Activated CD4-positive, alpha-beta T cell treated with anti-CD3 and anti-CD28 coated beads, Interleukin-2, amount 10 ng/mL, durations not matched to agents 7 days and 5 days (primary cell): ENCODE measurements at regions not wholly inside any gene's neighbourhood (a gene's known extent, or its start where the extent isn't known, plus 50 kb on each side); places are given as distances from the start of the nearest gene placed in this dataset.

Experiments
- CTCF ChIA-PET: fragments of 350-600 bp; sonication (Branson Sonifier 250); formaldehyde crosslinking; loops from one replicate; lab custom pipeline; 2021; ENCODE audit warnings: antibody characterized with exemption; lab: Charles Lee
- POLR2A ChIA-PET: fragments of 350-600 bp; sonication (Branson Sonifier 250); formaldehyde crosslinking; loops from one replicate; lab custom pipeline; 2021; ENCODE audit warnings: antibody characterized with exemption; lab: Charles Lee
- DNase-seq: peaks from one replicate; pipeline ENCODE4 v3.0.0-alpha.2; 2020
- H3K27ac Mint-ChIP-seq: one replicate; pipeline ENCODE4 v1.8.0; 2021; ENCODE audit warnings: mild to moderate bottlenecking, moderate library complexity, mixed read lengths
- H3K27me3 Mint-ChIP-seq: one replicate; pipeline ENCODE4 v1.8.0; 2021; ENCODE audit warnings: mixed read lengths
- H3K36me3 Mint-ChIP-seq: one replicate; pipeline ENCODE4 v1.8.0; 2021; ENCODE audit warnings: low read depth, mixed read lengths
- H3K4me1 Mint-ChIP-seq: one replicate; pipeline ENCODE4 v1.8.0; 2021; ENCODE audit warnings: mixed read lengths
- H3K4me3 Mint-ChIP-seq: one replicate; pipeline ENCODE4 v1.8.0; 2021; ENCODE audit warnings: mild to moderate bottlenecking, moderate library complexity, mixed read lengths
- H3K9me3 Mint-ChIP-seq: one replicate; pipeline ENCODE4 v1.8.0; 2021; ENCODE audit warnings: mixed read lengths

DNA sequence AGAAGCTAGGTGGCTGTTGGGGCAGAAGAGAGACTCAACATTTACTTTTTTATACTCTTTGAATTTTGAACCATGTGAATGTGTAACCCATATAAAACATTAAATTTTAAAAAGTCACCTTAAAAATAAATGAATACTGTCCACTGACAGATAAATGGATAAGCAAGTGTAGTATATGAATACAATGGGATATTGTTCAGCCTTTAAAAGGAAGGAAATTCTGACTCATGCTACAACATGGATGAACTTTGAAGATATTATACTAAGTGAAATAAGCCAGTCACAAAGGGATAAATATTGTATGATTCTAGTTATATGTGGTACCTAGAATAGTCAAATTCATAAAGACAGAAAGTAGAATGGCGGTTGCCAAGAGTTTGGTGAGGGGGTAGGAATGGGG lies 113.9 kb downstream of the TMEM174 start:
- Mint-ChIP-seq H3K36me3 (no peaks in the 10 kb centered on the region), H3K4me3 (no peak overlapping the region), H3K9me3 (peaks cover 8% of the 10 kb centered on the region), H3K4me1 (no peaks in the 10 kb centered on the region), H3K27ac (no peak overlapping the region), H3K27me3 (peaks cover 38% of the 10 kb centered on the region)
- CTCF ChIA-PET = no interaction called here
- POLR2A ChIA-PET = no interaction called here
- DNase-seq = no peak

GRCh38 chr5:73284985-73285384 lies 112.0 kb downstream of the TMEM174 start:
- no peak for DNase-seq
- ChIA-PET CTCF (interaction anchor here (1.3 kb wide), 1 partner anchor 19 kb away, joined by 4 read pairs; no protein-coding TSS in a partner anchor), POLR2A (interaction anchor here (0.7 kb wide), 1 partner anchor 29 kb away, joined by 3 read pairs; no protein-coding TSS in a partner anchor)
- Mint-ChIP-seq H3K27me3 (peaks cover 35% of the 10 kb centered on the region), H3K9me3 (peaks cover 8% of the 10 kb centered on the region), H3K36me3 (no peaks in the 10 kb centered on the region), H3K4me3 (no peak overlapping the region), H3K4me1 (no peaks in the 10 kb centered on the region), H3K27ac (no peak overlapping the region)

- Mint-ChIP-seq H3K4me1 (no peaks in the 10 kb centered on the region), H3K27ac (no peak overlapping the region), H3K36me3 (no peaks in the 10 kb centered on the region), H3K27me3 (peaks cover 31% of the 10 kb centered on the region), H3K9me3 (peaks cover 8% of the 10 kb centered on the region), H3K4me3 (no peak overlapping the region)
- POLR2A ChIA-PET = no interaction called here
- CTCF ChIA-PET = no interaction called here
- no peak for DNase-seq
Measured at GRCh38 chr5:73284220-73284795, 111.3 kb downstream of the TMEM174 start.

DNA sequence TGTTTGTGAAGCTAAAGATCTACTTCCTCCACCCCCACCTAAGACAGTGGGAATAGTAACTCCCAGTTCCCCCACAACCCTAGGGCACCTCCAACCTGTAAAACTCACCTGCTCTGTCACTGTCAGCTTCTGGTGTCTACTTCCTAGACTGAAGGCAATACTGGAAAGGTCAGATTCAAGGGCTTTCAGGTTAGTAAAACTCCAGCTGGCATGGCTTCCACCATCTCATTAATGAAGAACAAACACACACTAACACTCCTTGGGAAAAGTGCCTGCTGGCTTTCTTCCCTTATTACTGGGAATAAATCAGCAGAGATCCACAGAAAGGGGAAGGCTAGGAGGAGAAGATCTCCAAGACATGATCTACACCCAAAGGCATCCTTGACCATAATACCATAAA lies 109.9 kb downstream of the TMEM174 start:
- no peaks in the 10 kb centered on the region for H3K36me3 Mint-ChIP-seq
- H3K4me3 Mint-ChIP-seq = no peak overlapping the region
- no peak overlapping the region for H3K27ac Mint-ChIP-seq
- DNase-seq = no peak
- H3K27me3 Mint-ChIP-seq = peaks cover 28% of the 10 kb centered on the region
- H3K4me1 Mint-ChIP-seq = no peaks in the 10 kb centered on the region
- H3K9me3 Mint-ChIP-seq = peaks cover 5% of the 10 kb centered on the region
- ChIA-PET POLR2A (no interaction called here), CTCF (interaction anchor here (0.6 to 0.9 kb wide), 2 partner anchors 23 to 315 kb away, joined by 3 read pairs; no protein-coding TSS in a partner anchor)

- peaks cover 33% of the 10 kb centered on the region for H3K27me3 Mint-ChIP-seq
- H3K36me3 Mint-ChIP-seq = no peaks in the 10 kb centered on the region
- ChIA-PET POLR2A (no interaction called here), CTCF (interaction anchor here (0.9 kb wide), 1 partner anchor 24 kb away, joined by 3 read pairs; no protein-coding TSS in a partner anchor)
- H3K4me1 Mint-ChIP-seq = no peaks in the 10 kb centered on the region
- no peak overlapping the region for H3K4me3 Mint-ChIP-seq
- H3K27ac Mint-ChIP-seq = no peak overlapping the region
- no peak for DNase-seq
- peaks cover 3% of the 10 kb centered on the region for H3K9me3 Mint-ChIP-seq
Measured at GRCh38 chr5:73282383-73282782, 109.4 kb downstream of the TMEM174 start.

DNA sequence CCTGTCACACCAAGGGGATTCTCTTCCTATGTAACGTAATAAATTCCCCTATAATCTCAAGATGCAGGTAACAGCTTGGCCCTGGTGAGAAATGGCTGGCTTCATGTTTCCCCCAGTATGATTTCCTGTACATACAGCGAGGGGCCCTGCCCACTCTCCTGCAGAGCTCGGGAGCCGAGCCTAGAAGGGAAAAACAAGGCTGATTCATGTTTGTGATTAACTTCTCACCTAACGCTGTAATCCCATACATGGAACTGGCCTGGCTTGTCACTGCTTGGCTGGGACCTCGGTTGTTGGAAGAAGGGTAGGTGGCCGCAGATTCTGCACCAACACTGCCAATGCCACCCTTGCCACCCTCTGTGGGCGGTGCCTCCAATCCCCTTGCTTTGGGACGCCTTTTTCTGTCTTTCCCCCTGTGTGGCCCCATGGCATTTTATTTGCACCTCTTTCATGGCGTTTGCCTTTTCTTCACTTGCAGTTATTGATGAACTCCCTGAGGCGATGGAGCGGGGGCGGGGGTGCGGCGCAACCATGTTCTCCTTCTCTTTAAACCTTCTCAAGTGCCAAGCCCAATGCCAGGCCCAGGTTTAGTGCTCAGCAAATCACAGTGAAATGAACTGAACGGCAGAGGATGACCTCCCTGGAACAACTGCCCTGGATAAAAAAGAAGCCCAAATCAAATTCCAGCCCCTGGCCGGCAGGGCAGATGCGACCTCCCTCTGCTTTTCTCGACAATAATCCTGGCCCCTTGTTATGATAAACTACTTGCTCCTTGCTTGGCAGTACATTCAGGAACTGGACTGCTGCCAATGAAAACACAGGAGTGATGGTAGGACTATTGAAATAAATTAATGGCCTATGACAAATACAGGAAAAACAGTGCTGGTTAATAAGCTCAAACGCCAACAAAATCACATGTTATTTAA lies 108.1 kb downstream of the TMEM174 start:
- Mint-ChIP-seq H3K36me3 (no peaks in the 10 kb centered on the region), H3K4me1 (no peaks in the 10 kb centered on the region), H3K27me3 (peaks cover 34% of the 10 kb centered on the region), H3K27ac (no peak overlapping the region), H3K9me3 (no peaks in the 10 kb centered on the region), H3K4me3 (no peak overlapping the region)
- CTCF ChIA-PET = no interaction called here
- DNase-seq = no peak
- POLR2A ChIA-PET = no interaction called here

DNA sequence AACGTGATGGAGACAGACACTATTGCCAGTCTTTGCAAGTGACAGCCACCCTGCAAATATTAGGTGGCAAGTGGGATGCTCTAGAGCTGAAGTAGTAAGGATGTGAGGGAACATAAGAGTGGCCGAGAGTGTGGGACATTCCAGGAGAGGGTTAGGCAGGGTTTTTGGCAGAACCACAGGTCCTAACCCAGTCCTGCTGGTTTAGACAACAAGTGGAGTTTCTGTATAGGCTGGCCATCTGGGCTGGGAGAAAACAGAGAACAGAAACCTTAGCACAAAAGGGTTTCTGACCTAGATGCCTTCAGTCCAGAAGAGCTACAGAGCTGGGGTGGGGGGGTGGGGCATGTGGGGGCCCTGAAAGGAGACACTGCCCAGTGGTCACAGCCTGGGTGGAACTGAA lies 107.4 kb downstream of the TMEM174 start:
- no peak overlapping the region for H3K4me3 Mint-ChIP-seq
- H3K27ac Mint-ChIP-seq = no peak overlapping the region
- no peaks in the 10 kb centered on the region for H3K36me3 Mint-ChIP-seq
- no peaks in the 10 kb centered on the region for H3K4me1 Mint-ChIP-seq
- ChIA-PET CTCF (no interaction called here), POLR2A (interaction anchor here (0.5 kb wide), 1 partner anchor 74 kb away, joined by 7 read pairs; no protein-coding TSS in a partner anchor)
- H3K27me3 Mint-ChIP-seq = peaks cover 34% of the 10 kb centered on the region
- no peak for DNase-seq
- H3K9me3 Mint-ChIP-seq = no peaks in the 10 kb centered on the region

- no peak overlapping the region for H3K27ac Mint-ChIP-seq
- no peaks in the 10 kb centered on the region for H3K9me3 Mint-ChIP-seq
- ChIA-PET POLR2A (interaction anchor here (0.5 kb wide), 1 partner anchor 75 kb away, joined by 7 read pairs; no protein-coding TSS in a partner anchor), CTCF (no interaction called here)
- H3K36me3 Mint-ChIP-seq = no peaks in the 10 kb centered on the region
- no peaks in the 10 kb centered on the region for H3K4me1 Mint-ChIP-seq
- no peak overlapping the region for H3K4me3 Mint-ChIP-seq
- H3K27me3 Mint-ChIP-seq = peaks cover 32% of the 10 kb centered on the region
- DNase-seq = no peak
Measured at GRCh38 chr5:73279805-73280204, 106.8 kb downstream of the TMEM174 start.

DNA sequence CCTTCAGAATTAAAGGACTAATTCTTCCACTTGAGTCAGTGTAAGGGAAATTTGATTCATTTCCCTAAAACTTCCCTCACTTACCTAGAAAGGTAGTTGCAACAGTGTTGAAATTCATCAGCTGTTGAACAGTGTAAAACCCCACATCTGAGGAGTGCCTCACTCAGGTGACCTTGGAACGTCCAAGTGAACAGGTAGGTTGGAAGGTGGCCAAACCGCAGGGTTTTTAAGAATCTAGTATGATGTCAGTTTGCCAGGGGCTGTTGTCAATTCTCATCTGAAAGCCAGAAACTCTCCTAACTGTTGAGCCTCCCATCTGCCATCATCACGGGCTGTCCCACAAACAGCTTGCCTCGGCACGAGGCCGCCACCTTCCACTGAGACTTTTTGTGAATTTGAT lies 105.7 kb downstream of the TMEM174 start:
- Mint-ChIP-seq H3K27ac (no peak overlapping the region), H3K27me3 (peaks cover 26% of the 10 kb centered on the region), H3K4me3 (no peak overlapping the region), H3K9me3 (no peaks in the 10 kb centered on the region), H3K4me1 (no peaks in the 10 kb centered on the region), H3K36me3 (no peaks in the 10 kb centered on the region)
- ChIA-PET POLR2A (no interaction called here), CTCF (no interaction called here)
- DNase-seq = no peak

- H3K36me3 Mint-ChIP-seq = no peaks in the 10 kb centered on the region
- POLR2A ChIA-PET = no interaction called here
- no peak for DNase-seq
Measured at GRCh38 chr5:73274881-73275663, 102.1 kb downstream of the TMEM174 start.

GRCh38 chr5:73274121-73274520 lies 101.1 kb downstream of the TMEM174 start:
- Mint-ChIP-seq H3K36me3 (no peaks in the 10 kb centered on the region), H3K27ac (no peak overlapping the region), H3K27me3 (peaks cover 21% of the 10 kb centered on the region), H3K4me3 (no peak overlapping the region), H3K9me3 (no peaks in the 10 kb centered on the region), H3K4me1 (no peaks in the 10 kb centered on the region)
- ChIA-PET CTCF (no interaction called here), POLR2A (no interaction called here)
- no peak for DNase-seq

More at GRCh38 chr5:73274881-73275663, 102.1 kb downstream of the TMEM174 start:
- Mint-ChIP-seq H3K4me3 (no peak overlapping the region), H3K27me3 (peaks cover 23% of the 10 kb centered on the region), H3K27ac (no peak overlapping the region), H3K4me1 (no peaks in the 10 kb centered on the region), H3K9me3 (no peaks in the 10 kb centered on the region)
- CTCF ChIA-PET = interaction anchor here (0.8 kb wide), 1 partner anchor 60 kb away, joined by 3 read pairs; no protein-coding TSS in a partner anchor

DNA sequence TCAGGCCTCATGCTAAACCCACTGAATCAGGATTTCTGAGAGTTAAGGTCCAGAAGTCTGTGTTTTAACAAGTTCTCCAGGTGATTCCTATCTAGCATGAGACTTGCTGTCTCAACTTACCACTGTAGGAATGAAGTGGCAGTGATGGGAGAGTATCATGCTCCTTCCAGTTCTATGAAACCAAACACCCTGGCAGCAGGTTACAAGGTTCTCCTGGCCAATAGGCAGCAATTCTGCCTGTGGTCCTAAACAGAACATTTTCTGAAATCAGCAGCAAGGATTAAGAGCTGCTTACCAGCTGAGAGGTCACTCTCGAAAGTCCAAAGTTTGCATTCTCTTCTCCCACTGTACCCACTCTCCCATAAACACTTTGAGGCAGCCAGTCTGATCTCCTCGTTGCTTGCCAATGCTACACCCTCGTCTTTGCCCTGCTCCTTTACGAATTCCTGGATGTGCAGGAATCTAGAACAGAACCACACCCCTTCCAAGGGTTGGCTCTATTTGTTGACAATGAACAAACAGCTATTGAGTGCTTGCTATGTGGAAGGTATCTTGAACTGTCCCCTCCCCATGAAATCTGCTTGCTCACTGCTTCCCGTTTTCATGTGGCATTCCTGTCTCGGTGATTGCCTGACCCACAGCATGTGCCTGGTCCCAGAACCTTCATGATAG lies 100.5 kb downstream of the TMEM174 start:
- H3K36me3 Mint-ChIP-seq = no peaks in the 10 kb centered on the region
- CTCF ChIA-PET = interaction anchor here (0.6 kb wide), 1 partner anchor 215 kb away, joined by 4 read pairs; no protein-coding TSS in a partner anchor
- H3K4me3 Mint-ChIP-seq = no peak overlapping the region
- POLR2A ChIA-PET = no interaction called here
- H3K27me3 Mint-ChIP-seq = peaks cover 21% of the 10 kb centered on the region
- H3K27ac Mint-ChIP-seq = no peak overlapping the region
- H3K9me3 Mint-ChIP-seq = no peaks in the 10 kb centered on the region
- DNase-seq = no peak
- H3K4me1 Mint-ChIP-seq = no peaks in the 10 kb centered on the region
